HG03575 (cell line): ENCODE measurements at regions not wholly inside any gene's neighbourhood (a gene's known extent, or its start where the extent isn't known, plus 50 kb on each side); places are given as distances from the start of the nearest gene placed in this dataset.
"Not testable (repeated sequence)": the region's sequence is repeated elsewhere in the genome, so short reads cannot be mapped to it uniquely, and the experiment has no call there.

Source experiments
- ATAC-seq: cut with Tn5 transposase; IDR thresholded peaks from one replicate; pipeline ENCODE4 v1.9.1; 2021; ENCODE audit not compliant: unreplicated experiment, insufficient number of reproducible peaks, low FRiP score; ENCODE audit errors: extremely low read depth

DNA sequence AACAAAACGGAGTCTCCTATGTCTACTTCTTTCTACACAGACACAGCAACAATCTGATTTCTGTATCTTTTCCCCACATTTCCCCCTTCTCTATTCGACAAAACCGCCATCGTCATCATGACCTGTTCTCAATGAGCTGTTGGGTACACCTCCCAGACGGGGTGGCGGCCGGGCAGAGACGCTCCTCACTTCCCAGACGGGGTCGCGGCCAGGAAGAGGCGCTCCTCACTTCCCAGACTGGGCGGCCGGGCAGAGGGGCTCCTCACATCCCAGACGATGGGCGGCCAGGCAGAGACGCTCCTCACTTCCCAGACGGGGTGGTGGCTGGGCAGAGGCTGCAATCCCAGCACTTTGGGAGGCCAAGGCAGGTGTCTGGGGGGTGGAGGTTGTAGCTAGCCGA is 158.2 kb upstream of the MYRIP start:
- not testable (repeated sequence) for ATAC-seq

DNA sequence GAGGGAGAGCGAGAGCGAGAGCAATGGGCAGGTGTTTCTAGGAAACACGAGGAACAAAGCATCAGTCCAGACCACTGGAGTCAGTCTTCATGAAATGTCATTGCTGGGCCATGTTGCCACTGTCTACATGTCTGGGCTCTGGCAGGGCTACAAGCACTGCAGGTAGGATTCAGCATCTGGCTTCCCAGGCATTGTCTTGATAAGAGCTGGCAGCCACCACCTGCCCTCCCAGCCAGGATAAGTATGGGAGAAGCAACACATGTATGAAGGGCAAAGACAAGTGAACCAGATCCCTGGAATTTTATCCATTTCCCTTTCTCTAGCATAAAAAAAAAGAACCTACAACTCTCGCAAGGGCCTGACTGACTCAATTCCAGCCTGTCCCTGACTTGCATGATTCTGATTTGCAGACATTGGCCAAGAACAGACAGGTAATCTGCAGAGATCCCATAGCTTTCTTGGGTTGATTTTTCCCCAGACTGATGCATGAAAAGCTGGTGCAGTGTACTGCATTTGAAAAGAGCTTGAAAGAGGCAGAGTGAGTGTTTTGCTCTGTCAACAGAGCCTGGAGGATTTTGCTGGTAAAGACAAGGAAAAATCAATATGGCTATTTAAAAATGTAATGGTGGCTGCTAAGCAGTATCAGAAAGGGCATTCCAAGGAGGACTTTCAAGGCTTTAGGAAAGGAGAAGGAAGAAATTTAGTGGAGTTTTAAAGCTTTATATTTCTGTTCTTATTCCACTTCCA is 157.2 kb upstream of the MYRIP start:
- ATAC-seq = no peak

DNA sequence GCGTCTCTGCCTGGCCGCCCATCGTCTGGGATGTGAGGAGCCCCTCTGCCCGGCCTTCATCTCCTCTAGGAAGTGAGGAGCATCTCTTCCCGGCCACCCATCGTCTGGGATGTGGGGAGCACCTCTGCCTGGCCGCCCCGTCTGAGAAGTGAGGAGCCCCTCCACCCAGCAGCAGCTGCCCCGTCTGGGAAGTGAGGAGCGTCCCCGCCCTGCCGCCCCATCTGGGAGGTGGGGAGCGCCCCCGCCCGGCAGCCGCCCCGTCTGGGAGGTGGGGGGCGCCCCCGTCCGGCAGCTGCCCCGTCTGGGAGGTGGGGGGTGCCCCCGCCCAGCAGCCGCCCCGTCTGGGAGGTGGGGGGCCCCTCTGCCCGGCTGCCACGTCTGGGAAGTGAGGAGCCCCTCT is 153.7 kb upstream of the MYRIP start:
- ATAC-seq = not testable (repeated sequence)

DNA sequence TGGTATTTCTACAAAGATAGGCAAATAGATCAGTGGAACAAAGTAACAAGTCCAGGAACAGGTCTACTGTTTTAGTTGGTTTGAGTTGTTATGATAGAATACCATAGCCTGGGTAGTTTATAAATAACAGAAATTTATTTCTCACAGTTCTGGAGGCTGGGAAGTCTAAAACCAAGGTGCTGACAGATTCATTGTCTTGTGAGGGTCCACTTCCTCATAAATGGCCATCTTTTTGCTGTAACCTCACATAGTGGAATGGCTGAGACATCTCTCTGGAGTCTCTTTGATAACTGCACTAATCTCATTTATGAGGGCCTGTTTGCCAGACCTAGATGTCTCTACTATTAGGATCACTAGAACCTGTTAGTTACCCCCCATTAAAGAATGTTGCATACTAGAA is 152.3 kb upstream of the MYRIP start:
- ATAC-seq = no peak

DNA sequence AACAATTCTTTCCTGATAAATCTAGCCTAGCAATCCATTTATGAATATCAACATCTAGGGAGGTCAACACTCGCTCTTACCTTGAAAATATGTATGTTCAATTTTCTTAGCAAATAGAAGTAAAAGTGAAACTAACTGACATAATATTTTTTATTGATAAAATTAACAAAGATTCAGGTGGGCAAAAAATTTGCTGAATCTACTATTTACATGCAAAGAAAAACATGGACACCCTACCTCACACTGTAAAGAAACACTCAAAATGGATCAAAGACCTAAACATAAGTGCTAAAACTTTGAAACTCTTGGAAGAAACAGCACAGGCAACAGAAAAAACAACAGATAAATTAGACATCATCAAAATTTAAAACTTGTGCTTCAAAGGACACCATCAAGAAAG is 151.6 kb upstream of the MYRIP start:
- ATAC-seq = no peak

DNA sequence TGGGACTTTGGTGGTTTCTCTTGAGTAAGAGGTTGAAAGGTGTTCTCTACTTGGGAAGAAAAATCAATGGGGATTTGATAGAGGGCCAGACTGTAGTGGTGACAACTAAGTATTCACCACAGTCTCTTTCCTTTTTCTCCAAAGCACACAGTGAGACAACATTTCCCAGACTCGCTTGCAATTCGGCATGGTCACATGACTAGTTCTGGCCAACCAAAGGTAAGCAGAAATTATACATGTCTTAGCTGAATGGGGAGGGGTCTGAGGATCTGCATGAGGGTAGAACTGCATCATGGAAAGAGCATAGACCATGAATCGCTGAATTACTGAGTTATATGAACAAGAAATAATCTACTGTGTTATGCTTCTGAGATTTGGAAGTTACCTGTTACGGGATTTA is 144.5 kb upstream of the MYRIP start:
- ATAC-seq = no peak

DNA sequence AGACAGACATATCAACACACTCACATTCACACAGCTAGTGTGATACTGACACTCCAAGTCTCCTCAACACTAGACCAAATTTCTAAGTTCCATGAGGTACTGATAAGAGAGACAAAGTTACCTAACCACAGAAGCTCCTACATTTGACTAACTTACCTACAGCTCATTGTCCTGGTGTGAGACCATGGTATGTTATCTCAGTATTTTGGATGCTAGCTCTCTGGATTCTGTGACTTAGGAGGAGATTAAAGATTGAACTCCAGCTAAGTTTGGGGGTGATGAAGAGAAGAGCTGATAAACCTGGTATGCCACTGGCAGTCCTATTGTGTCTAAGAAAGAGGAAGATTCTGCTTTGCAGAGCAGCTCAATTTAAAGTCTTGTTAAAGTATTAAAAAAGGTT is 144.0 kb upstream of the MYRIP start:
- ATAC-seq = no peak

DNA sequence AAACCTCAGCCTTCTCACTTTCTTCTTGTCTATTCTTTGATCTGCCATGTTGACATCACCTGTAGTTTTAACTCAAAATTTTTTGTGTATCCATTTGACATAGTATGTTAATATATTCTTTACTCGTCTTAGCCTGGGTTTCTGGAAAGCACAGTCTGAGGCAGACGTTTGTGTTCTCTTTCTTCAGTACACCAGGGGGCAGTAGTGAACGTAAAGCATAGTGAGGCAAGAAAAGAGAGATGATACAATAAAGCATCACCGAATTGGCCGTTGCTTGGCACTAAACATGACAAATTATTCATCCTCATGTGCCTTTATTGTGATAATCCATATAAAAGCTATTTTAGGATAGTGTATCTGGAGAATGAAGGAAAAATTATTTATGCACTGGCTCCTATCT is 141.0 kb upstream of the MYRIP start:
- ATAC-seq = no peak

DNA sequence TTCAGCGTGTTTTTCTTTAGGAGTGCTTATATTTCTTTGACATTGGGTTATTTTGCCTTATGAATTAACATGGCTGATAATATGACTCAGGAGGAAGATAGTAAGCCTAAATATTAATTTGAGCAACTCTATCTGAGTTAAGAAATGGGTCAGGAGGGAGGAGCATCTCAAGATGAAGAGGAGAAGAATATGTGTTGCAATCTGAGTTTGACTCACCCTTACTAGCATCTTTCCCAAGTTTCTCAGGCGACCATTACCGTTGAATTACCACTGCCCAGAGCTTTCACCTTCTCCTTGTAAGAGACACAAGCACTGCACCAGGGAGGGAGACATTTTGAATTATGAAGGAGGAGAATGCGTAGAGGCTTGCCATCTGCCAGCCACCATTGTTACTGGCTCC is 138.3 kb upstream of the MYRIP start:
- ATAC-seq = no peak

DNA sequence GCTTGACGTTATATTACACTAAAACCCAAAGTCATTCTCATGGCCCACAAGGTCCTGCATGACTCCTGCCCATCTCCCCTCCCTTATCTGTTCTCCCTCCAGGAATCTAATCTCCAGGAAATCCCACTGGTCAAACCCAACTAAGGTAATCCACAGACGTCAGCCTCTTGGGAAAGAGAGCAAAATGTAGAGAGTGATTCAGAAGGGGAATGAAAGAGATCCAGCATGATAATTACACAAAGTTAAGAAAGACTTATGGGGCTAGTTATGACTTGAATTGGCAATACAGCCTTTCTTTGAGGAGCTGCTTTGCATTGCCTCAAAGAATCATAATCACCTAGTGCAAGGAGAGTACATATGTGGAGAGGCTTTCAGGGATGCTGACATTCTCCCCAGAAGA is 137.8 kb upstream of the MYRIP start:
- no peak for ATAC-seq

DNA sequence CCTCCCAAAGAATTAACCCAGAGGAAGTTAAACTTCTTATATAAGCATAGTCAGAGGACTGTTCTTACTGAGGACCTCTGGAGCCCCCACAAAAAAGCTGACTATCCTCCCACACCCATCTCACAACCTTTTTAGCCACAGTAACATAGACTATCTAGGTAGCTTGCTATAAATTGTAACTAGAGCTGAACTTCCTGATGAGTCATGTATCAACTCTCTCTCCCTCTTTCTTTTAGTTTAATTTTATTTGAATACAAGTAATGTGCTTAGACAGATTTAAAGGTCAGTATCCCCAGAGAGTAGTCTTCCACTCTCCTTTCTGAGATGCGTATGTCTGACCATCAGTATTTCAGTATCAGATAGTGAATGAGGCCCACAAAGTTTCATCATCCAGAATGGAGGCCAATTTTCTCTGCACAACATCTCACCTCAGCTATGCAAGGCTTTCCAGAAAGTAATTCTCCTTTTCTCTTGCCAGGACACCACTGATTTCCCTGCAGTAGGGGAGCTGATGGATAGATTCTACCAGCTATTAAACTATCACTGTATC is 104.0 kb upstream of the MYRIP start:
- no peak for ATAC-seq

DNA sequence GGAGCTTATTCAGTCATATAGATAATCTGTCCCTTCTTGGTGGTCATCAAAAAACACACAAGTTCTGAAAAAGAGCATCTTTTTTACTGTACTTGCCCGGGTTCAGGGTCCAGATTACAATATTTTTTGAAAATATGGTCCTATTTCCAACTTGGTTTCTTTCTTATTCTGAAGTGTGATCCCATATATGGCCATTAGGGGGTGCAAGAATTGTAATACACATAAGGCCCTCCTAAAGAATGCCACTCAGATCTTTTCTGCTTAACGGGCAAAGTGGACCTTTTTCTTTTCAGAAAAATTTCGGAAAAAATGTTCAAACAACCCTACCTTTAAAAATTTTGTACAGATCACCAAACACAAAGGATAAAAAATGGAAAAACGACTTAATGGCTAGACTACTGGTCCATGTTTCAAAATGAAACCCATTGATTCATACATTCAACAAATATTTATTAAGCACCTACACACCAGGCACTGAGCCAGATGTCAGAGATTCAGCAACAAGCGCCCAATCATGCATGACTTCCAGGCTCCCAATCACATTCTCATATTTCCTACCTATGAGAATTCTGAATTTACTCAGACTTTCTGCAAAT is 102.0 kb upstream of the MYRIP start:
- ATAC-seq = no peak

DNA sequence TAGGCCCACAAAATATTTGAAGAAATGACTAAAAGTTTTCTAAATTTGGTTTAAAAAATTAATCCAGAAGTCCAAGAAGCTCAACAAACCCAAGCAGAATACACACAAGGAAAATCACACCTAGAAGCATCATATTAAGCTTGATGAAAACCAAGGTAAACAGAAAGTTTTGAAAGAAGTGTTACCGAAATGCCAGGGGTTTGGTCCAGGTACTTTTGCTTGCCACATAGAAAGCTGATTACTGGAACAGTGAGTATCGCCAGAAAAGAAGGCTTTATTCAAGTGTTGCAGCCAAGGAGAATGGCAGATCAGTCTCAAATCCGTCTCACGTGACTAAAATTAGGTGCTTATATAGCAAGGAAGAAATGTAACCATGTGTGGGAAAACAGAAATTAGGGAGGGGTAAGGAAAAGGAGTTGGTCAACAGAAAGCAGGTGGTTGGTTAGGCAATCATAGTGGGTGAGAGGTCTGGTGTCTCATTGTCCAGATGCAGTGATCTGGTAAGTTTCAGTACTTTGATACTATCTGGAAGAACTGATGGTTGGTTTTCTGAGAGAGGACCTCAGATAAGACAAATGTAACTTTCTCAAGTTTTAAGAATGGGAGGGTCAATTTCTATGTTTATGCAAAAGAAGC is 96.9 kb upstream of the MYRIP start:
- no peak for ATAC-seq

DNA sequence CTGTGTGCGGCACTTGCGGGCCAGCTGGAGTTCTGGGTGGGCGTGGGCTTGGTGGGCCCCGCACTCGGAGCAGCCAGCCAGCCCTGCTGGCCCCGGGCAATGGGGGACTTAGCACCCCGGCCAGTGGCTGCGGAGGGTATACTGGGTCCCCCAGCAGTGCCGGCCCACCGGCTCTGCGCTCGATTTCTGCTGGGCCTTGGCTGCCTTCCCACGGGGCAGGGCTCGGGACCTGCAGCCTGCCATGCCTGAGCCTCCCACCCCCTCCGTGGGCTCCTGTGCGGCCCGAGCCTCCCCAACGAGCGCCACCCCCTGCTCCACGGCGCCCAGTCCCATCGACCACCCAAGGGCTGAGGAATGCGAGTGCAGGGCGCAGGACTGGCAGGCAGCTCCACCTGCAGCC is 96.1 kb upstream of the MYRIP start:
- not testable (repeated sequence) for ATAC-seq

DNA sequence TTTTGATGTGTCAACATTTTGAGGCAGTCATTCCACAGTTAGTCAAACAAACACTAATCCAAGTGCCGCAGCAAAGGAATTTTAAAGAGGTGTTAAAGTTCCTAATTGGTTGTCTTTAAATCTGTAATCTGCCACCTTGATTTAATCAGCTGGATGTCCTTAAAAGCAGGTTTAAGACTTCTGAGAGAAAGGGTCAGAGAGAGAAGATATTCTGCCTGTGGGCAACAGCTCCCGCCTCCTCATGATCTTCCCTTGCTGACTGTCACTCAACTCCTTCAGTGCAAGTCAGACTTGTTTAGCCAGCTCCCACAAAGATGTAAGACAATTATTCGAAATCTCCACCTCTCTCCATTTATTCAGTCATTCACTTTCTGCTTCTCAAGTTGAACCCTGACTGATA is 92.6 kb upstream of the MYRIP start:
- no peak for ATAC-seq

DNA sequence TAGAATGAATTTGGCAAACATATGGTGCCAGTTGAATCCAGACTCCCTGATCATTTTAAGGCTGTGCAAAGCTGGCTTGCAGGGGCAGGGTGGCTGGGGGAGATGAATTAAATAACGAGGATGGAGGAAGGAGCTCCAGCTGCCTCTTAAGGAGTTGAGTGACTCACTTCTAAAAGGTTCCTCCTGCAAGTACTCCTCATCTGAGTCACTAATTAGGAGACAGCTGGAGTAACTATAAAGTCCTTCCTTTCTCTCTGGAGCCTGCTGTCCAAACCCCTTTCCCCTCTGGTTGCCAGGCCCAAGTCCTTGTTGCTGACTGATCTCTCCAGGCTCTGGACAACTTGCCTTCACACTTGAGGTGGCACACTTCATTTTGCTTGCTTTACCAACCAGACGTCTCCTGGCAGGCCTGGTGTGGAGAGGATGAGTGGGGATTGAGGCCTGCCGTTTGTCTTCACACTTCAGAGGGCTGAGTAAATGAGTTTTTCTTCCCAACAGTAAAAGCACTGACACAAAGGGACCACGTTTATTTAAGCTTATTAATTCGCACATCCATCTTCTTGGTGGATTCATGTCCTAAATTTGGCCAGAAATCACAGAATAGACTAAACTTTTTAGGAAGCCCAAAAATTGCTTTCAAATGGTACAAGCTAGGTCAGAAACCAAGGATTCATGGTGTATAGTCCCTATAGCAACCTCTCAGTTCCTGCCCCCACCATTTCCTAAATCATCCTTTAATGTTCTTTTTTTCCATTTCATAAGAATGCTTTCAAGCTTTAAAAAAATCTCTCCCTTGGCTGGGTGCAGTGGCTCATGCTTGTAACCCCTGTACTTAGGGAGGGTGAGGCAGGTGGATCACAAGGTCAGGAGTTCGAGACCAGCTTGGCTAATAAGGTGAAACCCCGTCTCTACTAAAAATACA is 90.5 kb upstream of the MYRIP start:
- no peak for ATAC-seq

DNA sequence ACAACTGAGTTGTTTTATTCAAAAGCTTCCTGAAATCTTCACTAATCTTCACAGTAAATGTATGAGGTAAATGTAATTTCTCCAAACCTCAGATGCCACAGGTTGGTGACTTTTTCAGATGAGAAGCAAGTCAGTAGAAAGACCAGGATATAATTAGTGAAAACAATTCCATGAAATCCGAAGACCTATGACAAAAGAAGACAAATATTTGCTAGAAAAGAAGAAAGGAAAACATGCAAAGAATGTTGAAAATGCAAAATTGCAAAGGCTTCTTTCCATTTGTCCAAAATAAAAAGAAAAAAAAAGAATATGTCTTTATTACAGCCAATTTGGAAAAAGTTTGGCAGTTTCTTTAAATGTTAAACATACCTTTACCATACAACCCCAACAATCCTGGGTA is 88.3 kb upstream of the MYRIP start:
- ATAC-seq = no peak

DNA sequence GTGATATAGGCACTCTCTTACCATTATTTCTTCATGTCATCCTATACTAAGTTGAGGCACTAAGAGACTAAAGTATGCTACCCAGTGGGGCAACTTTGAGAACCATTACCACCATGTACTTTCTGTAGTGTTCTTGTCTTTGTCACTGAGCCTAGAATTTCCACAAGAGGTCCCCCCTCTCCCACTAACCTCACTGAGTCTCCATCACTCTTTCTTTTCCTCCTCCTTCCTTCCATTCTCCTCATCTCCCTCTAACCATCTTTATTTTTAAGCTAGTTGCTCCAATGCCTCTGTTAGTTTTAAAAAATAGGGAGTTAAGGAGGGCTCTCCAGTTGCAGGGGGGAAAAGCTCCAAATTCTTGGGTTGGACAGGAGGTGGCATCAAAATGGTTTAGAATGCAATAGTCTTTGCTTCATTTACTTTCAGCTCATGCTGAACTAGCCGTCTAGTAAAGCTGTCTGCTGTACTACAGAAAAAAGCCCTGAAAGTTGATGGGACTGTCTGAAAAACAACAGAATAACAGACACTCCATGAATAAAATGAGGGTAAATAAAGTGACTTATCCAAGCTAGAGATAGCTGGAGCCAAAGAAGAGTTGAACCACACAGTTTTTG is 85.1 kb upstream of the MYRIP start:
- ATAC-seq = no peak

DNA sequence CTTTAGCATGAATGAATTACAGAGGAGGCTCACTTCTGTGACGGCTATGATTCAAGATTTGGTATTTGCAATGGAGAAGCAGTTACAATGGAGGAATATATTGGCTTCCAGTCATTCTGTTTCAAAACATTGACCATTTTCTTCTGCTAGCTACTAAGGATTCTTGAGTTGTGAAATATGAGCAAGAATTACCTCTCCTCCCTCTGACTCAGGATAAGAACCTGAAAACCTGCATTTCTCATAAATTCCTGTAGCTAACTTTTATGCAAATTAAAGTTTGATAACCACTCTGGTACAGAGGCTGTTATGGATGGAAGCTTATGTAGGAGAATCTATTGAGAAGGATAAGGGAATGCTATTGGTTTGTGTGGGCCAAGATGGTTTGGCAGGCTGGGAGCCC is 84.1 kb upstream of the MYRIP start:
- no peak for ATAC-seq
